ENCODE measurements at regions not wholly inside any gene's neighbourhood (a gene's known extent, or its start where the extent isn't known, plus 50 kb on each side); places are given as distances from the start of the nearest gene placed in this dataset.

- TF ChIP-seq, protein P1, sequence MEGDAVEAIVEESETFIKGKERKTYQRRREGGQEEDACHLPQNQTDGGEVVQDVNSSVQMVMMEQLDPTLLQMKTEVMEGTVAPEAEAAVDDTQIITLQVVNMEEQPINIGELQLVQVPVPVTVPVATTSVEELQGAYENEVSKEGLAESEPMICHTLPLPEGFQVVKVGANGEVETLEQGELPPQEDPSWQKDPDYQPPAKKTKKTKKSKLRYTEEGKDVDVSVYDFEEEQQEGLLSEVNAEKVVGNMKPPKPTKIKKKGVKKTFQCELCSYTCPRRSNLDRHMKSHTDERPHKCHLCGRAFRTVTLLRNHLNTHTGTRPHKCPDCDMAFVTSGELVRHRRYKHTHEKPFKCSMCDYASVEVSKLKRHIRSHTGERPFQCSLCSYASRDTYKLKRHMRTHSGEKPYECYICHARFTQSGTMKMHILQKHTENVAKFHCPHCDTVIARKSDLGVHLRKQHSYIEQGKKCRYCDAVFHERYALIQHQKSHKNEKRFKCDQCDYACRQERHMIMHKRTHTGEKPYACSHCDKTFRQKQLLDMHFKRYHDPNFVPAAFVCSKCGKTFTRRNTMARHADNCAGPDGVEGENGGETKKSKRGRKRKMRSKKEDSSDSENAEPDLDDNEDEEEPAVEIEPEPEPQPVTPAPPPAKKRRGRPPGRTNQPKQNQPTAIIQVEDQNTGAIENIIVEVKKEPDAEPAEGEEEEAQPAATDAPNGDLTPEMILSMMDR (IDR thresholded peaks at IDR 0.05): no peak
- TF ChIP-seq USF2 (IDR thresholded peaks at IDR 0.05) (no peak), PHF8 (IDR thresholded peaks at IDR 0.05; ENCODE audit: borderline replicate concordance, low read depth) (no peak), ZSCAN20 (CRISPR knock-in tag; IDR thresholded peaks at IDR 0.05) (no peak), ZFP36 (IDR thresholded peaks at IDR 0.05; ENCODE audit: borderline replicate concordance, partially characterized antibody) (no peak), SMC3 (IDR thresholded peaks at IDR 0.05) (no peak), POLR2A (IDR thresholded peaks at IDR 0.05; ENCODE audit: low read length) (no peak)
Measured at GRCh38 chr6:23656255-23657194, 469.5 kb upstream of the NRSN1 start.

All from A549 (cell line).